SHP77 (cell line): ENCODE measurements at regions not wholly inside any gene's neighbourhood (a gene's known extent, or its start where the extent isn't known, plus 50 kb on each side); places are given as distances from the start of the nearest gene placed in this dataset.
"Not testable (repeated sequence)": the region's sequence is repeated elsewhere in the genome, so short reads cannot be mapped to it uniquely, and the experiment has no call there.

Experiments
- DNase-seq, 2 experiments: peaks; one replicate each; lab custom pipeline; 2025; lab: John Stamatoyannopoulos, UW

GRCh38 chr18:64718808-64719207, 569.9 kb upstream of the LINC00305 start:
- no peak for DNase-seq

DNA sequence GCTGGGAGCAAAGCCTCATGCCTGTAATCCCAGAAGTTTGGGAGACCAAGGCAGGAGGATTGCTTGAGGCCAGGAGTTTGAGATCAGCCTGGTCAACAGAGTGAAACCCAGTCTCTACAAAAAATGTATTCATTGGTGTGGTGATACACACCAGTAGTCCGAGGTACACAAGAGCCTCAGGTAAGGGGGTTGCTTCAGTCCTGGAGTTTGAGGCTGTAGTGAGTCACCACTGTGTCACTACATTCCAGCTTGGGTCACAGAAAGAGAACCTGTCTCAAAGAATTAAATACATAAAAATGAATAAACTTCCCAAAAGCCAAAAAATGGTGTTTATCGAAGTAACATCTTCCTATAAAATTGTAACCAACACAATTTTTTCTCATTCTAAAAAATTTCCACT, 568.1 kb upstream of the LINC00305 start:
- DNase-seq: no peak

GRCh38 chr18:64714086-64714485, 565.2 kb upstream of the LINC00305 start:
- no peak for DNase-seq

DNA sequence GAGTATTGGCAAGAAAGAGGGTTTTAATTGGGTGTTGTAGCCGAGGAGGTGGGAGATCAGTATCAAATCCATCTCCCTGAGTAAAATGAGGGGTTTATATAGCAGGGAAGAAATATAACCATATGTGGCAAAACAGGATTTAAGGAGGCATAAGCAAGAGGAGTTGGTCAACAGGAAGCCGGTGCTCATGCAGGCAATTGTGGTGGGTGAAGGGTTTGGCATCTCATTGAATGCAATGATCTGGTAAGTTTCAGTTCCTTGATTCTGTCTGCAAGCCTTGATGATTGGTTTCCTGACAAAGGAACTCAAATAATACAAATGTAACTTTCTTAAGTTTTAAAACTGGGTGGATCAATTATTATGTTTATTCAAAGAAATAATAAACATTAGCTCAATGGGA, 564.4 kb upstream of the LINC00305 start:
- no peak for DNase-seq

- DNase-seq: no peak
Measured at GRCh38 chr18:64712035-64712434, 563.1 kb upstream of the LINC00305 start.

DNA sequence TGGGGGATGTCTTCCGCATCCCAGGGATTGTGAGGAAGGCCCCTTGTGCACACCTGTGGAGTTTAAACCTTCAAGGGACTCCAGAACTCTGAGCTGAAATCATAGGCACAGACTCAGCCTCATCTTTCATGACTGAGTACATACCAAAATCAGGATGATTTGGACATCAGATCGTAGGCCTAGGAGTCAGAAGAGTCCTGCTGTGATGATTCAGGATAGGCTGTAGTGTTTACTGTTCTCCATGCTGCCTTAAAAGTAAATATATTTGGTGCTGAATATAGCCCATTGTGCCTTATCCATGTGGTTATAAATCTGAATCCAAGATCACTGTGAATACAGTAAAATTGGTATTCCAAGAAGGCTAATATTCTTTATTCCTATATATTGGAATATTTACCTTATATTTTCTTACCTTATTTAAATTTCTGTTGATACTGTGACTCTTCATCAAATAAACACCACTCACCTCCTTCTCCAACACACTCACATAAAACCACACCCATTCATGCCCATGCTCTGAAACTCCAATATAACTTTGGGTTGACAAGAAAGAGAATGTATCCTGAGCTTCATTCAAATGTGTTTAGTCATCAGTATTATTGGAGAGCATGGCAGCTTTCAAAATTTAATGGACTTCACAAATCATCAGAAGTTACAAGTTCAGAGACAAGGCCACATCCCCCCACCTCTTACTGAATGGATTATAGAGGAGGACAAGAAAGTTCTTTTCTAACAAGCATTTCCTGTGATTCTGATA, 561.4 kb upstream of the LINC00305 start:
- no peak for DNase-seq

DNA sequence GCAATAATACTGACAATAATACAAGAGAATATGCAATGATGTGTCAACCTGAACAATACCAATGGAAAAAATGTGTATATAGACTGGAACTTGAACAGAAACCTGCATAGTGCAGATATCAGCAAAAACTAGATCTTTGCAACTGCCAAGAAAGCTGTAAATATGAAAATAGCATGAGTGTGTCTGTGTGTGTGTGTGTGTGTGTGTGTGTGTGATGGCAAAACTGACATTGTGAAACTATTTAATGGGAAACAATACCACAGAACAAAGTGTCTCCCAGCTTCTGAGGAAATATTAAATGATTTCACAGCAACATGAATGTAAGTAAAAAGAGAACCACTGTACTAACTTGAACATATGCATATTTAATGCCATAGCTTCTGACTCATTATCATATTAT, 558.2 kb upstream of the LINC00305 start:
- DNase-seq: no peak

GRCh38 chr18:64699081-64699480, 550.2 kb upstream of the LINC00305 start:
- DNase-seq: no peak

- no peak for DNase-seq
Measured at GRCh38 chr18:64695851-64696553, 547.1 kb upstream of the LINC00305 start.

DNA sequence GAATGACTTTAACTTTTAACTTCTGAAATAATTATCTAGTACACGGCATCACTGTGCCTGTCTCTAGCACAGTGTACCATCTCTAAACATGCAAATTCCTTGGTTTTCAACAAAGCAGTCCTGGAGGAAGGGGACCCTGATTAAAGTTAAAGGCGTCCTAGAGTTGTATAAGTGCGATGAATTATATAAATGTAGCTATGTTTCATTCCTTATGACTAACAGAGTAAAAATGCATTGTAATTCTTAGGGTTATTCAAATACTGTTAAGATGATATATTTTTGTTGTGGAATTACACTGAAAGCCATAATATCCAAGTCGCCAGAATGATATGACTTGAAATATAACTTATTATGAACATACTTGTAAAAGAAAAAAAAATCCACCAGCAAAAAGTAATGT, 544.9 kb upstream of the LINC00305 start:
- DNase-seq: no peak

DNA sequence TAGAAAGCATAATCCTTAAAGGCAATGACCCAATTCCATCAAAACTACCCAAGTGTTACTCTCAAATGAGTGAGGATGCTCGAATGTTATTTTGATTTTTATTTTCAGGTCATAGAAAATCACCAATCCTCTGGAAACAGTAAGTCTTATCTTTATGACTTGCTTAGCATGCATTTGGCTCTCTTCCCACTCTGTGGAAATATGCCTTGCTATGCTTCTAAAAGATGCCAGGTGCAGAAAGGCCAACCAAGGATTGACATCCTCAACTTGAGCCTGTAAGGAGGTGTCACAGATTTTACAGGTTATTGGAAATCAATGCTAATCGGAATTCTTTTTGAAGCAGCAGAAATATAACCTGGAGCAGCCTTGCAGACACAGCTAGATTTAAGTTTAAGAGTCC, 543.9 kb upstream of the LINC00305 start:
- no peak for DNase-seq

GRCh38 chr18:64679121-64679520, 530.2 kb upstream of the LINC00305 start:
- no peak for DNase-seq

DNA sequence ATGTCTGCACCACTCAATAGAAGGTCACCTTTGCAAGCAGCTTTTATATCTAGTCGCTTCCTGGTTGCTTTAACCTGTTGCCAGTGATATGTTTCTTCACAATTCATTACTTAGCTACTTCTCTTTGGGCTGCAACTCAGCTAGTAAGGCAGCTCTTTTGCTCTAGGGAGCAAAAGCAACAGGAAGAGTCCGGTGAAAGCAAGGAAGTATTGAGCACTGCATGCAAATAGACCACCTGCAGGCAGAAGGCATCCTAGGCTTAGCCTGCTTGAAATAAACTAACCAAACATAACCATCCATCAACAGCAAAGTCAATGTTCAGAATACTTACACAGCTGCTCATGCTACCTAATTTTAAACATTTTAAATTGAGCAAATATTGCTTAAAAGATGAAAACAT, 529.2 kb upstream of the LINC00305 start:
- DNase-seq: peak; percentile 38 to 56

DNA sequence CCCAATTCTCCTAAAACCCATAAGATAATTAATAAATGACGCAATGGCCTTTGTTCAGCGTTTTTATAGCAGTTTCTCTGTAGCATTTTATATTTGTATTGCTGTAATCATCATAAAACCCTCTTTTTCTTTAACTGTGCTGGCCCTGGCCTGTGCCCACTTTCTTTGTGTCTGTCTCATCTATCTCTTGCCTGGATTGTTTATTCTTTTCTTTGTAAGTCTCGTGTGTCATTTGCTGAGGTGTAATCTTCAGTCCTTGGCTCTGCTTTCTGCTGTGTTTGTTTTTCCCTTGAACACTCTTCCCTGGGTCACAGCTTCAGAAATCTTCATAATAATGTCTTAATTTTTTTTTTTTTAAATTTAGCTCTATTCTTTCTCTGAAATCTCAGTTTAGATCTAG, 525.8 kb upstream of the LINC00305 start:
- DNase-seq: no peak

DNA sequence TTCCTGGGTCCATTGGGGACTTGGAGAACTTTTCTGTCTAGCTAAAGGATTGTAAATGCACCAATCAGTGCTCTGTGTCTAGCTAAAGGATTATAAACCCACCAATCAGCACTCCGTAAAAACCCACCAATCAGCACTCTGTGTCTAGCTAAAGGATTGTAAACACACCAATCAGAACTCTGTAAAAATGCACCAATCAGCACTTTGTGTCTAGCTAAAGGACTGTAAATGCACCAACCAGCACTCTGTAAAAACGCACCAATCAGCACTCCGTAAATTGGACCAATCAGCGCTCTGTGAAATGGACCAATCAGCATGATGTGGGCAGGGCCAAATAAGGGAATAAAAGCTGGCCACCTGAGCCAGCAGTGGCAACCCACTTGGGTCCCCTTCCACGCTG, 522.4 kb upstream of the LINC00305 start:
- not testable (repeated sequence) for DNase-seq

GRCh38 chr18:64668461-64668962, 519.6 kb upstream of the LINC00305 start:
- no peak for DNase-seq

GRCh38 chr18:64663086-64663485, 514.2 kb upstream of the LINC00305 start:
- no peak for DNase-seq

GRCh38 chr18:64659196-64659595, 510.3 kb upstream of the LINC00305 start:
- DNase-seq: peak; percentile 30 to 31

GRCh38 chr18:64653068-64653467, 504.2 kb upstream of the LINC00305 start:
- DNase-seq: no peak

DNA sequence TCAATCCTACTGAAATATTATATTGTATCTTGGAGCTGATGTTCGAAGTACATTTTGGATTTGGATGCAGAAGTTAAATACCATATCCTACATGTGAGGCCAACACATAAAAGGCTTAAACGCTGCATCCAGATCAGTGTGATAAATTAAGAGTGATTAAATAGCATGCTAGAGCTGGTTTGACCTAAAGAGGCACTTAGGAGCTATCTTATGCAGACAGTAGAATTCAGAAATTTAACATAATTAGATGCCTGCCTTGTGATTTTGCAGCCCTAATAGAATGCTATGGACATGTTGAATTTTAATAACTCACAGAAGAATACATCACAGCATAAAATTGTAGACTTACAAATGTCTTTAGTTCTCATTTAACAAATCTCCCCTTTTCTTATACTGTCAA, 501.2 kb upstream of the LINC00305 start:
- no peak for DNase-seq

DNA sequence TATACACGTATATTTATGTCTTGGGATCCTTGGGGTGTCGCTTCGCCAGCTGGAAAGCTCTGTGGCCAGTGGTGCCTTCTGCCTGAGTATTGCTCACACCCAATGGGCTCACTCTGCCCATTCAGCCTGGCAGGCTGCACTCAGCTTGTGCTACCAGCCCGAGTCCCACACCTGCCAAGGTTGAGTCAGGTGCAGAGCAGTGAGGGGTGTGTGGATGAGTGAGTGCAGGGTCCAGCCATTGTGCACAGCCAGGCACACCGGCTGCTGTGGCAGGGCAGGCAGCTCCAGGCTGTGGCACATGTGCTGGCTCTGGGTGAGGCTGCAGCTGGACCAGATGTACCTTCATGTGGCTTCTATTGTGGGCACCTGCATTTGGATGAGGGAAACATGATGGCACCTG, 496.9 kb upstream of the LINC00305 start:
- DNase-seq: no peak

DNA sequence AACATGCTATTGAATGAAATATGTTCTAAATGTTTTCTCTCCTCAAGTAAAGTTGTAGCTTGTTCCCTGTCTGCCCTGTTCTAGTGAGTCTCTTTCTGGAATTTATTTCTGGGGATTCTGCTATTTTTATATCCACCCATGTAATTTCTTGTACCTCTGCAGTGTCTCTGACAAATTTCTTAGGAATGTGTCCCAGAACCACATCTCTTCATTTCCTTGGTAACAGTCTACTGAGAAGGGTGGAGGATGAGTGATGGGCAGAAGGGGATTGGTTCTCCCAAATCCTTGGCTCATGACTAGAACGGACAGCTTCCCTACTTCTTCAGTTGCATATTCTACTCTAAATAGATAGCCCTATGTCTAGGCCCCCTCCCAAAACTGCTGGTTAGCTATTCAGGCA, 490.6 kb upstream of the LINC00305 start:
- no peak for DNase-seq

- no peak for DNase-seq
Measured at GRCh38 chr18:64620971-64621560, 472.2 kb upstream of the LINC00305 start.
